Astrocyte of the cerebellum (primary cell): ENCODE measurements at regions not wholly inside any gene's neighbourhood (a gene's known extent, or its start where the extent isn't known, plus 50 kb on each side); places are given as distances from the start of the nearest gene placed in this dataset.
A peak's percentile ranks its signal among the peaks of the same experiment; 100 is the strongest.

ENCODE experiments used
- DNase-seq: peaks from one replicate; pipeline ENCODE4 v3.0.0-alpha.2; 2011; ENCODE audit warnings: low read depth
- H3K4me3 ChIP-seq: 2 replicates; pipeline ENCODE4 v1.5.1; 2011; ENCODE audit warnings: mild to moderate bottlenecking, low read depth, low read length, moderate library complexity
- CTCF ChIP-seq: IDR thresholded peaks from 2 replicates; pipeline ENCODE4 v1.5.1; 2012; ENCODE audit warnings: low read length, low read depth, moderate library complexity, mild to moderate bottlenecking; ENCODE audit errors: missing control alignments
- in situ Hi-C: cut with HindIII; loops from 2 replicates; pipeline ENCODE4 v1.10.0; 2017; ENCODE audit warnings: low sequenced_read_pairs

GRCh38 chr5:71771191-71771590, 52.1 kb downstream of the CARTPT start:
- no peak overlapping the region for H3K4me3 ChIP-seq
- DNase-seq = no peak
- in situ Hi-C loops = no loop called here
- TF ChIP-seq CTCF = no peak

- no peak overlapping the region for H3K4me3 ChIP-seq
- peak; percentile 49 for TF ChIP-seq CTCF
- DNase-seq = no peak
- in situ Hi-C loops = no loop called here
Measured at GRCh38 chr5:71778678-71779276, 59.7 kb downstream of the CARTPT start.

- in situ Hi-C loops = no loop called here
Measured at GRCh38 chr5:71780597-71780996, 61.5 kb downstream of the CARTPT start.

GRCh38 chr5:71782393-71782770, 63.3 kb downstream of the CARTPT start:
- H3K4me3 ChIP-seq = no peak overlapping the region
- TF ChIP-seq CTCF = no peak
- DNase-seq = no peak
- in situ Hi-C loops = no loop called here

More at GRCh38 chr5:71780597-71780996, 61.5 kb downstream of the CARTPT start:
- no peak overlapping the region for H3K4me3 ChIP-seq
- TF ChIP-seq CTCF = no peak
- DNase-seq = no peak

- H3K4me3 ChIP-seq = no peak overlapping the region
- peak; percentile 86 for TF ChIP-seq CTCF
- peak; percentile 59 for DNase-seq
Measured at GRCh38 chr5:71782771-71783770, 64.0 kb downstream of the CARTPT start.

GRCh38 chr5:71783891-71784290, 64.8 kb downstream of the CARTPT start:
- DNase-seq = no peak
- no peak for TF ChIP-seq CTCF
- H3K4me3 ChIP-seq = no peak overlapping the region
- in situ Hi-C loops = no loop called here

More at GRCh38 chr5:71782771-71783770, 64.0 kb downstream of the CARTPT start:
- in situ Hi-C loops = no loop called here
